ENCODE measurements at regions not wholly inside any gene's neighbourhood (a gene's known extent, or its start where the extent isn't known, plus 50 kb on each side); places are given as distances from the start of the nearest gene placed in this dataset.
A peak's percentile ranks its signal among the peaks of the same experiment; 100 is the strongest.

DNA sequence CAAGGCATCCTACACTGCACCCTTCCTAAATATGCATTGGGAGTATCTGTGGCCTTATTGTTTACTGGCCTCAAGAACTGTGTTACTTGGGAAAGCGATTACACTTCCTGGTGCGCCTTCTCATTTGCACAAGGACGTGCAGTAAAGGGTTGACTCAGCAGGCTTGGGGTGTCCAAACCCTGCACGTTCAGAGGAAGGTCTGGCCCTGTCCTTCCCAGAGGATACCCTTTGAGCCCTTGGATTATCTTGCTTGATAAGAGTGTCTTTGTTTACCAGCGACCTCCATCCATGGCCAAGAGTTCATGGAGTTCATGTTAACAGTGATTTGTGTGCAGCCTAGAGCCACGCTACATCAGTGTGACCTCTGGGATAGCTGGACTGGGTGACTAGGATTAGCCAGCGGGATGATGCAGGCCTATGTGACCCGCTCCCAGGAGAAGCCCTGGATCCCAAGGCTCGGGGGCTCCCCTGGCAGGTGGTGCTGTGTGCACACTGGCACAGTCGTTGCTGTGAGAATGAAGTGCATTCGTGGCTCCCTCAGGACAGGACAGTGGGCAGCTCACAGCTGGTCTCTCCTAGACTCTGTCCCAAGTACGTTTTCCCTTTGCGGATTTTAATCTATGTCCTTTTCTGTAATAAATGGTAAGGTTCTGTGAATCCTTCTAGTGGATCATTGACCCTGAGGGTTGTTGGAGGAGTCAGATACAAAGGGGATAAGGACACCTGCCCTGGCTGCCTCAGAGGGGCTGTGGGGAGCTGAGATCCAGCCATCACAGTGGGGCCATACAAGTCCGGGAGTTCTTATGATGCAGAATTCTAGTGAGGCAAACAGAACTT is 73.5 kb downstream of the TTLL2 start (continued):
- TF ChIP-seq SP1 (IDR thresholded peaks at IDR 0.05) (no peak), SP1 (CRISPR knock-in tag; IDR thresholded peaks at IDR 0.05) (peak; percentile 23; the same call in 1 of the 2 replicates), TGIF2 (CRISPR knock-in tag; IDR thresholded peaks at IDR 0.05) (peak; percentile 74; the same call in 1 of the 2 replicates), KAT7 (CRISPR knock-in tag; IDR thresholded peaks at IDR 0.05; ENCODE audit: borderline replicate concordance) (peak; percentile 74; the same call in 1 of the 2 replicates), ZSCAN30 (CRISPR knock-in tag; IDR thresholded peaks at IDR 0.05) (no peak), SMAD1 (CRISPR knock-in tag; IDR thresholded peaks at IDR 0.05; ENCODE audit: borderline replicate concordance, low read depth) (peak; percentile 97), ZMYM3 (CRISPR knock-in tag; IDR thresholded peaks at IDR 0.05) (peak; percentile 95), KLF11 (CRISPR knock-in tag; IDR thresholded peaks at IDR 0.05) (peak; percentile 64), HNRNPK (IDR thresholded peaks at IDR 0.05; ENCODE audit: low read depth, low read length, poor library complexity, severe bottlenecking) (no peak), SATB2 (CRISPR knock-in tag; IDR thresholded peaks at IDR 0.05) (no peak), CCDC6 (CRISPR knock-in tag; IDR thresholded peaks at IDR 0.05) (peak; percentile 86; the same call in 1 of the 2 replicates), TBX2 (CRISPR knock-in tag; IDR thresholded peaks at IDR 0.05; ENCODE audit: borderline replicate concordance) (peak; percentile 99), XBP1 (CRISPR knock-in tag; IDR thresholded peaks at IDR 0.05) (peak; percentile 94; the same call in 1 of the 2 replicates), PPARG (CRISPR knock-in tag; conservative IDR thresholded peaks at IDR 0.05) (peak; percentile 90), FOXA1 (IDR thresholded peaks at IDR 0.05) (0 out of 2 replicates have a peak, but pooled peaks have one; percentile 39), FOXA1 (CRISPR knock-in tag; IDR thresholded peaks at IDR 0.05) (peak; percentile 97)
- TF ChIP-seq, protein P1, sequence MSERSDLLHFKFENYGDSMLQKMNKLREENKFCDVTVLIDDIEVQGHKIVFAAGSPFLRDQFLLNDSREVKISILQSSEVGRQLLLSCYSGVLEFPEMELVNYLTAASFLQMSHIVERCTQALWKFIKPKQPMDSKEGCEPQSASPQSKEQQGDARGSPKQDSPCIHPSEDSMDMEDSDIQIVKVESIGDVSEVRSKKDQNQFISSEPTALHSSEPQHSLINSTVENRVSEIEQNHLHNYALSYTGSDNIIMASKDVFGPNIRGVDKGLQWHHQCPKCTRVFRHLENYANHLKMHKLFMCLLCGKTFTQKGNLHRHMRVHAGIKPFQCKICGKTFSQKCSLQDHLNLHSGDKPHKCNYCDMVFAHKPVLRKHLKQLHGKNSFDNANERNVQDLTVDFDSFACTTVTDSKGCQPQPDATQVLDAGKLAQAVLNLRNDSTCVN (CRISPR knock-in tag; IDR thresholded peaks at IDR 0.05; ENCODE audit: borderline replicate concordance) = peak; percentile 77; the same call in 1 of the 2 replicates
- TF ChIP-seq, protein P2, sequence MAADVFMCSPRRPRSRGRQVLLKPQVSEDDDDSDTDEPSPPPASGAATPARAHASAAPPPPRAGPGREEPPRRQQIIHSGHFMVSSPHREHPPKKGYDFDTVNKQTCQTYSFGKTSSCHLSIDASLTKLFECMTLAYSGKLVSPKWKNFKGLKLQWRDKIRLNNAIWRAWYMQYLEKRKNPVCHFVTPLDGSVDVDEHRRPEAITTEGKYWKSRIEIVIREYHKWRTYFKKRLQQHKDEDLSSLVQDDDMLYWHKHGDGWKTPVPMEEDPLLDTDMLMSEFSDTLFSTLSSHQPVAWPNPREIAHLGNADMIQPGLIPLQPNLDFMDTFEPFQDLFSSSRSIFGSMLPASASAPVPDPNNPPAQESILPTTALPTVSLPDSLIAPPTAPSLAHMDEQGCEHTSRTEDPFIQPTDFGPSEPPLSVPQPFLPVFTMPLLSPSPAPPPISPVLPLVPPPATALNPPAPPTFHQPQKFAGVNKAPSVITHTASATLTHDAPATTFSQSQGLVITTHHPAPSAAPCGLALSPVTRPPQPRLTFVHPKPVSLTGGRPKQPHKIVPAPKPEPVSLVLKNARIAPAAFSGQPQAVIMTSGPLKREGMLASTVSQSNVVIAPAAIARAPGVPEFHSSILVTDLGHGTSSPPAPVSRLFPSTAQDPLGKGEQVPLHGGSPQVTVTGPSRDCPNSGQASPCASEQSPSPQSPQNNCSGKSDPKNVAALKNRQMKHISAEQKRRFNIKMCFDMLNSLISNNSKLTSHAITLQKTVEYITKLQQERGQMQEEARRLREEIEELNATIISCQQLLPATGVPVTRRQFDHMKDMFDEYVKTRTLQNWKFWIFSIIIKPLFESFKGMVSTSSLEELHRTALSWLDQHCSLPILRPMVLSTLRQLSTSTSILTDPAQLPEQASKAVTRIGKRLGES (CRISPR knock-in tag; IDR thresholded peaks at IDR 0.05; ENCODE audit: borderline replicate concordance) = peak; percentile 97
- TF ChIP-seq, protein P3, sequence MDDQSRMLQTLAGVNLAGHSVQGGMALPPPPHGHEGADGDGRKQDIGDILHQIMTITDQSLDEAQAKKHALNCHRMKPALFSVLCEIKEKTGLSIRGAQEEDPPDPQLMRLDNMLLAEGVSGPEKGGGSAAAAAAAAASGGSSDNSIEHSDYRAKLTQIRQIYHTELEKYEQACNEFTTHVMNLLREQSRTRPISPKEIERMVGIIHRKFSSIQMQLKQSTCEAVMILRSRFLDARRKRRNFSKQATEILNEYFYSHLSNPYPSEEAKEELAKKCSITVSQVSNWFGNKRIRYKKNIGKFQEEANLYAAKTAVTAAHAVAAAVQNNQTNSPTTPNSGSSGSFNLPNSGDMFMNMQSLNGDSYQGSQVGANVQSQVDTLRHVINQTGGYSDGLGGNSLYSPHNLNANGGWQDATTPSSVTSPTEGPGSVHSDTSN (CRISPR knock-in tag; IDR thresholded peaks at IDR 0.05; ENCODE audit: borderline replicate concordance) = no peak
- TF ChIP-seq, protein P4, sequence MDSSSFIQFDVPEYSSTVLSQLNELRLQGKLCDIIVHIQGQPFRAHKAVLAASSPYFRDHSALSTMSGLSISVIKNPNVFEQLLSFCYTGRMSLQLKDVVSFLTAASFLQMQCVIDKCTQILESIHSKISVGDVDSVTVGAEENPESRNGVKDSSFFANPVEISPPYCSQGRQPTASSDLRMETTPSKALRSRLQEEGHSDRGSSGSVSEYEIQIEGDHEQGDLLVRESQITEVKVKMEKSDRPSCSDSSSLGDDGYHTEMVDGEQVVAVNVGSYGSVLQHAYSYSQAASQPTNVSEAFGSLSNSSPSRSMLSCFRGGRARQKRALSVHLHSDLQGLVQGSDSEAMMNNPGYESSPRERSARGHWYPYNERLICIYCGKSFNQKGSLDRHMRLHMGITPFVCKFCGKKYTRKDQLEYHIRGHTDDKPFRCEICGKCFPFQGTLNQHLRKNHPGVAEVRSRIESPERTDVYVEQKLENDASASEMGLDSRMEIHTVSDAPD (CRISPR knock-in tag; IDR thresholded peaks at IDR 0.05) = peak; percentile 97
- TF ChIP-seq, protein P5, sequence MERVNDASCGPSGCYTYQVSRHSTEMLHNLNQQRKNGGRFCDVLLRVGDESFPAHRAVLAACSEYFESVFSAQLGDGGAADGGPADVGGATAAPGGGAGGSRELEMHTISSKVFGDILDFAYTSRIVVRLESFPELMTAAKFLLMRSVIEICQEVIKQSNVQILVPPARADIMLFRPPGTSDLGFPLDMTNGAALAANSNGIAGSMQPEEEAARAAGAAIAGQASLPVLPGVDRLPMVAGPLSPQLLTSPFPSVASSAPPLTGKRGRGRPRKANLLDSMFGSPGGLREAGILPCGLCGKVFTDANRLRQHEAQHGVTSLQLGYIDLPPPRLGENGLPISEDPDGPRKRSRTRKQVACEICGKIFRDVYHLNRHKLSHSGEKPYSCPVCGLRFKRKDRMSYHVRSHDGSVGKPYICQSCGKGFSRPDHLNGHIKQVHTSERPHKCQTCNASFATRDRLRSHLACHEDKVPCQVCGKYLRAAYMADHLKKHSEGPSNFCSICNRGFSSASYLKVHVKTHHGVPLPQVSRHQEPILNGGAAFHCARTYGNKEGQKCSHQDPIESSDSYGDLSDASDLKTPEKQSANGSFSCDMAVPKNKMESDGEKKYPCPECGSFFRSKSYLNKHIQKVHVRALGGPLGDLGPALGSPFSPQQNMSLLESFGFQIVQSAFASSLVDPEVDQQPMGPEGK (CRISPR knock-in tag; IDR thresholded peaks at IDR 0.05) = peak; percentile 89
